Left kidney (tissue), 1 donor: ENCODE measurements at regions not wholly inside any gene's neighbourhood (a gene's known extent, or its start where the extent isn't known, plus 50 kb on each side); places are given as distances from the start of the nearest gene placed in this dataset.
A peak's percentile ranks its signal among the peaks of the same experiment; 100 is the strongest.
"Not testable (repeated sequence)": the region's sequence is repeated elsewhere in the genome, so short reads cannot be mapped to it uniquely, and the experiment has no call there.

Experiments
- DNase-seq: peaks from one replicate; pipeline ENCODE4 v3.0.0-alpha.2; 2013

DNA sequence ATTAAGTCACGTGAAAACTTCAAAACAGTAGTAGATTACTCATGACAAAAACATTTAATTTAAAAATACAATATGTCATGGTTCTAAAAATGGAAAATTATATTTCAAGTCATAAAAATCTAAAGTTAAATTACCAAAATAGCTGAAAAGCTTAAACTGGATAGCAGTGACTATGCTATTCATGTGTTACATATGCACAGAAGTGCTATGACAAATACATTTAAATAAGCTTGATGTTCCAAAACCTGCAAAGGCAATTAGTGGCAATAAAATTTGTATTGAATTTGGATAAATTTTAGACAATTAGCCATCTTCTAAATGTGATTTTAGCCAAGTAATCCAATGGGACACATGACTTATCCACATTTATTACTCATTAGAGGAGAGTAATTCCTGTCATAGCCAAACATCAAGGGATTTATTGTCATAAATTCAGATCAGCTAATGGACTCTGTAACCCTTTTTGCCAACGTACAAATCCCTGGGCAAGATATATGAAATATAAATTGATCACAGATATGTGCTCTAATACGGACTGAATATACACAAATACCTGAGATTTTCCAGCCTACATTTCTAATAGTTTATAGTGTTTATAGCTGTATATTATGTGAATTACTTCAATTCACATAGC lies 419.4 kb downstream of the ISL1 start:
- no peak for DNase-seq

DNA sequence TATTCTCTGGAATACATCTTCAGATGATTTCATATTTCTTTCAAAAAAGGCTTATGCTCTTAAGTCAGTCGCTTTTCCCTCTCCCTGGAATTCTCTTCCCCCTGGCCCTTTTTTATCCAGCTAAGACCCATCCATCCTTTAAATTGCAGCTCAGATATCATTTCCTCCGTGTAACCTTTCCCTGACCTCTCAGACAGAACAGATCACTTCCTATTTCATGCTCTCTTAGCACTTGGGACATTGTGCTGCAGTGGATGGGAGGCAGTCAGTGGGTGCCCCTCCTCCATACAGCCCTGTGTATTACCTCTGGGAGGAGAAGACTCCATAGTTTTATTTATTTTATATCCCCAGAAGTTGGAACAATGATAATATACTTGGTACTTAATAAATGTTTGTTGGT lies 423.4 kb downstream of the ISL1 start:
- DNase-seq: peak; percentile 19

DNA sequence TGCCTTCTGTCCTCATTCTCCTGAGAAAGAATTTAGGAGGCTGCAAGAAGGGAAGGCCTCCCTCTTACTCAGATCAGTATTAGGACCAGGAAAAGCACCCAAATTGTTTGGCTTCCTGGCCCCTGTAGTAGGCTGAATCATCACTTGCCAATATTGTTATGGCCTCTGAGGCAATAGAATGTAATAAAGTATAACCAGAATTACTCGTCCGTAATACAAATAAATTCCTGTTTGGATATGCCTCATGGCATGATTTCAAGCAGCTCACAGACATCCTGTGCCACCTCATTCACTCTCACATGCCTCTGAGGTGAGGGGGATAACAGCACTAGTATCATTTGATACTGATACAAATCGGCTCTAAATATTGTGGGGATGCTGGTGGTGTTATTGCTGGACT lies 427.3 kb downstream of the ISL1 start:
- DNase-seq: no peak

DNA sequence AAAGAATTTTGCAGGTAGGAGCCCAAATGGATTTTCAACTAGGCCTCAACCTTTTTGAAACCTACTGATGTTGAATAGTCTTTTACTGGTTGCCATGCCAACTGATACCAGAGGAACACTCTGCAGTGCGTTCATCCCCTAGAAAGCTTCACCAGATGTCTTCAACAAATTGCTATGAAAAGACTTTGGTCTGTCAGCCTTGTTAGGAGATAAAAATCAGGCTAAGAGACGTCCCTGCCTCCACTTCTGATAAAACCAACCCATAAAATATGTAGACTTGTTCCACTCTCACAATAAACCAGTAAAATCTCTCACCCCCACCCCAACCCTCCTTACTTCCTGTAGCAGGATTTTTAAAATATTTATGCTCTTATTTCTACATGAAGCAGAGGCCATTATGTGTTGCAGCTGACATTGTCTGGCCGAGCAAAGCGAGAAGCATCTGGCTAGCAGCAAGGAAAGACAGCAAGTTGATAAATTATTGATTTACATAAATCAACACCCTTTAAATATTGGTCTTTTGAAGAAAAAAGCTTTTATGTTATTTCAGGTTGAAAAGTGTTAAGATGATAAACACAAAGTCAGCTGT lies 428.7 kb downstream of the ISL1 start:
- no peak for DNase-seq

DNA sequence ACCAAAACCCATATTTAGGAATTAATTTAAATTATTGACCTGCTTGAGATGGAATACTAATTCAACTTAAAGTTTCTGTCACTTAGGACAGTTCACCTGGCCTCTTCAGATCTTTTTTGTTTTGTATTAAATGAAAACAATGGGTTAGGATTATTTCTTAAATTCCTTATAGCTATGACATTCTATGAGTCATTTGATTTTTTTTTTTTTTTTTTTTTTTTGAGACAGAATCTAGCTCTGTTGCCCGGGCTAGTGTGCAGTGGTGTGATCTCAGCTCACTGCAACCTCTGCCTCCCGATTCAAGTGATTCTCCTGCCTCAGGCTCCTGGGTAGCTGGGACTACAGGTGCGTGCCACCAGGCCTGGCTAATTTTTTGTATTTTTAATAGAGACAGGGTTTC lies 431.6 kb downstream of the ISL1 start:
- not testable (repeated sequence) for DNase-seq

DNA sequence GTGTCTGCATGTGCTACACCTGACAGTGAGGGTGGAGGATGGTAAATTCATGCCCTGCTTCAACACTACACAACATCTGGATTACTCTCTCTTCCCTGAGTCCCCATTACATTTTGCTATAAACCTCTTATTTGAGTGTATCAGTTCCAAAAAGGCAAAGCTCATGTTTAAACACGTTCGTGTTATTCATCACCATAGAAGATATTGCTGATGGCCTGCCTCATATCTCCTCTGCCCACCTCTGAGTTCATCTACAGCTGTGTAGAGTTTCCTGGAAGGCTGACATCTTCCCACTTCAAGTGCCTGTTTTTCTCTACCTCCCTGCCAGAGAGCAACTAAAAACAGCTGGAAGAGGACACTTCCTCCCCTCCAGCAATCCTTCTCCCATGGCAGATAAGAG lies 433.2 kb downstream of the ISL1 start:
- no peak for DNase-seq

DNA sequence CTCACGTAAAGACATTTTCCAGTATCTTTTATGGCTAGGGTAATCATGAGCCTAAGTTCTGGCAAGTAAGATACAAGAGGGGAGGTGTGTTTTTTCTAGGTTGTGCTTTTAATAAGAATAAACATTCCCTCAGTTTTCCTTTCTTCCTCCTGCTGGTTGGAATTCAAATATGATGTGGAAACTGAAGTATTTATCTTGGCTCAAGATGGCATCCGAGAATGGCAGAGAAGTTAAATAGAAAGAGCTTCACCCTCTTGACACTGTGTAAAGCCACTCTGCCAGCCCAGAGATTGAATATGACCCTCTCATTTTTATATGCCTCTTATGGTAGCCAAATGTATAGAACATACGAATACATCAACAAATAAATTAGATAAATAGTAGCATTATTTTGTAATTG lies 438.4 kb downstream of the ISL1 start:
- DNase-seq: no peak

DNA sequence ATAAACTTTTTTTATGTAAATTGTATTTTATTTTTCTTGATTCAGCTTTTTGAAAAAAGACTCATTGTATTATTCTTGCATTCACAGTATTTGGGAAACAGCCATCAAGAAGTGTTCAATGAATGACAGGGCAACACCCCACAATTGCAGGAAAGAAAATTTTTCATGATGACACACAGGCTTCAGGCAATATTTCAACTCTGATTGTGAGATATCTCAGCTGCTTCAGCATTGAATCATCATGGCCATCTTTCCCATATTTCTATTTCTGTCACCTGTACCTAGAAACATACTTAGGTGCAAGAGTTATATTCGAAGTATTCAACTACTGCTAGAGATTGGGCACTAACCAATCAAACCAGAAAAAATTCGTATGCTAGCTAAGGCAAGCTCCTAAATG lies 446.0 kb downstream of the ISL1 start:
- no peak for DNase-seq

DNA sequence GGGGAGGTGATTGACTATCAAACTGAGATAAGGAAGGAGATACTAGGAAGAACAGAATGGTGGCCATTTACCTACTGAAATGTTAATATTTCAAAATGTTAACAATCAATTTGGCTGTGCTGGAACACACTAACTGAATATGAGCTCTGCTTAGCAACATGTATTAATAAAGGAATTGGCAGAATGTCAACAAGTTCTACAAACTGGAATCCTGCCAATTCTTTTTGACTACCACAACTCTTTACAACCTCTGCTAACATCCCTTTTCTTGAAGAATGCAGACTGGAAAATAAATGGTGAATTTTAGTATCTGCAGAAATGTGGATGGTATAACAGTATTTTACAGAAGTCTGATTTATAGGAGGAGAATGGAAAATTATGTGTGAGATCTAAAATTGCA lies 446.4 kb downstream of the ISL1 start:
- DNase-seq: no peak

DNA sequence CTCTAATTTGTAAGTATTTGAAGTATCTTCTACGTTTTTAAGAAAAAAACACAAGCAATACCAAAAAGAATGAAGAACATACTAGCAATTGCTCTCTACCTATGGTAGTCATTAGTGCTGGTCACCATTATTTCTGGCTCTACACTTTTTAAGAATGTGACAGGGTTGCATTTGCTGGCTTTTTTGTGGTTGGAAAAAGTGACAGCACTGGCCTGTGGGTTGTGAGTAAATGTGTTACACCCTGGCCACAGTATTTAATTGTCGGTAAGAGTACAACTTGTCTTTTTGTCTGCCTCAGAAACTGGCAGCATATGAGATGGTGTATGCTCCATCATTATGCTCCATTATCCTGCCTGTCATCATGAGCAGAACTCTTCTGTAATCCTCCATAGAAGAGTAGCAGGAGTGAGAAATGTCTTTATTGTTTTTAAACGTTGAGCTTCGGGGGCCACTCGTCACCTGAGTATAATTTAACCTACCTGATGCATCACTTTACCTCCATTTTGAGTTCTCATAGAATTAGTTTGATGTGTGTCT lies 449.8 kb downstream of the ISL1 start:
- DNase-seq: no peak

DNA sequence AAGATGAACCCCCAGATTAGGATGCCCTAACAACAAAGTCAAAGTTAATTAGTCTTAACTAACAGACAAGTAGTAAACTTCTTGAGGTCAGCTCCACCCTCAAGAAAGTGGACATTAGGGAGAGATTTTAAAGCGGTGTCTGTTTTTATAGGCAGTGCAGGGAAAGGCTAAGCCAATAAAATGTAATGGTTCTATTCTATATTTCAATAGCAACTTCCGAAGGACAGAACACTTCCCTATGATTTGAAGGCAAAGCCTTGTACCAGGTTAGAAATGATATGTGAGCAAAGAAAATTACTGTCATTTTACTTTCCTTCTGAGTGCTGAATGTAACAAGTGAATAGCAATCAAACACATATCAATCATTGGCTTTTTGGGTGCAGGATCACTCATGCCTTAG lies 455.2 kb downstream of the ISL1 start:
- DNase-seq: no peak

DNA sequence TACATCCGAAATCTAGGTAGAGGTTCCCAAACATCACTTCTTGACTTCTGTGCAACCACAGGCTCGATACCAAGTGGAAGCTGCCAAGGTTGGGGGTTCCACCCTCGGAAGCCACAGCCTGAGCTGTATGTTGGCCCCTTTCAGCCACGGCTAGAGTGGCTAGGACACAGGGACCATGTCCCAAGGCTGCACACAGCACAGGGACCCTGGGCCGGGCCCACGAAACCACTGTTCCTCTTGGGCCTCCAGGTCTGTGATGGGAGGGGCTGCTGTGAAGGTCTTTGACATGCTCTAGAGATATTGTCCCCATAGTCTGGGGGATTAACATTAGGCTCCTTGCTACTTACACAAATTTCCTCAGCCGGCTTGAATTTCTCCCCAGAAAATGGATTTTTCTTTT lies 460.6 kb downstream of the ISL1 start:
- DNase-seq: no peak

DNA sequence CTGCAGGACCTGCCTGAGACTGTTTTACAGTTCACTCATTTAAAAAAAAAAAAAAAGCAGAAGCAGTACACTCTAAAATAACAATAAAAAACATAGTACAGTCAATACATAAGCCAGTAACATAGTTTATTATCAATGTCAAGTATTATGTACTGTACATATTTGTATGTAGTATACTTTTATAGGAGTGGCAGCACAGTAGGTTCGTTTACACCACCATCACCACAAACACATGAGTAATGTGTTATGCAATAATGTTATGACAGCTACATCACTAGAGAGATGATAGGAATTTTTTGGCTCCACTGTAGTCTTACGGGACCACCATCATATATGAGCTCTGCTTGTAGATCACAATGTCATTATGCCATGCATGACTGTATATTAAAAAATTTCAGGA lies 462.8 kb downstream of the ISL1 start:
- DNase-seq: no peak

DNA sequence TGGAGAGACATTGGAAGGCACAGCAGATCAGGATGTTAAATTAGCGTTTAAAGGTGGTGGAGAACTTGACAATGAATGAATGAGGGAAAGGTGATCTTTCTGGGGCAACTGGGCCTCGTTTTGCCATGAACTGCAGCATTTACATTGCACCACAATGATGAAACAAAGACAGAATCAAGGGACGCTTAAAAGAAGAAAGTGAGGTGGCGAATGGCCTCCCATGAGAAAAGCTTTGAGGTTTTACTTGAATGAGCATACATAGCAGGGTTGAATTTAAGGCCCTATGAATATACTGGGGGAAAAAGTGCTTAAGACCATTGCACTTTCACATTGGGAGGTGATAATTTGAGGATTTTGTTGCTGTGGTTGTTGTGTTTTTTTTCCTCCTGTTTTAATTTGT lies 476.4 kb downstream of the ISL1 start:
- DNase-seq: no peak

DNA sequence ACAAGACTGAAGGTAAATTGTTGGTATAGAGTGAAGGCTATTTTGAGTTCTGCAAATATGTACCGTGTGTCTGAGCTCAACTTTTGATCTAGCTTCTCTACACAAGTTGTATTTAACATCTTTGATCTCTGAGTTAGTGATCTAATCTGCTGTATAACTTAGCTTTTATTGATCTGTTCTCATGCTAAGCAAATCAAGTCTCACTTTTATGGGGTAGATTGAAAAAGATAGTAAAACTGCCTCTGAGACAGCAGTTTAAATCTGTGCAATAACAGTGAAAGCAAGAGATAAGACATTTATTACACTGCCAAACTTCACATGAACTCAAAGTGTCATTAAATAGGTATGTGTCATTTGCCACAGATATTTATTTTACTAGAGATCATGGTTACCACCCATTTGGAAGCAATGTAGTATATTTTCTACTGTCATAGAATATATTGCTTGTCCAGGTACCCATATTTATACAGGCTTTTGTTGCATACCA lies 477.3 kb downstream of the ISL1 start:
- no peak for DNase-seq

DNA sequence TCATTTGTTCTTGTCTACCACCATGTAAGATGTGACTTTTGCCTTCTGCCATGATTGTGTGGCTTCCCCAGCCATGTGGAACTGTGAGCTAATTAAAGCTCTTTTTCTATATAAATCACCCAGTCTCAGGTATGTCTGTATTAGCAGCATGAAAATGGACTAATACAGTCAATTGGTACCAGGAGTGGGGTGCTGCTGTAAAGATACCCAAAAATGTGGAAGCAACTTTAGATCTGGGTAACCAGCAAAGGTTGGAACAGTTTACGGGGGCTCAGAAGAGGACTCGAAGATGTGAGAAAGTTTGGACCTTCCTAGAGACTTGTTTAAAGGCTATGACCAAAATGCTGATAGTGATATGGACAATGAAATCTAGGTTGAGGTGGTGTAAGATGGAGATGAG lies 488.9 kb downstream of the ISL1 start:
- DNase-seq: no peak

DNA sequence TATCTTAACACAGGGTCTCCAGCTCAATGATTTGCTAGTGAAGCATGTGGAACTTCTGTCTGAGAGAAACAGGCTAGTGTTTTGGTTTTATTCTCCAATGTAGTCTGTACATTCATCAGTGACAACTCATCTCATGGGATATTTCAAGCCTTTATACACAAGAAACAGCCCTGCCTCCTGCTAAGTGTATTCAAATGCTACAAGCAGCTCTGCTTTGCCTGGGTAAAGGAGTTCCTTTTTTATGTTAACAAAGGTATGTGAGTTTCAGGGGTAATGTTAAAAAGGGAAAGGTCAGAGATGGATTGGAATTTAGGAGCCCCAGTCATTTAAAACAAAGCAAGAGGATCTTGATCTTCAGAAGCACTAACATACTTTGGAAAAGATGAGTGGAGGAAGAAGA lies 498.7 kb downstream of the ISL1 start:
- no peak for DNase-seq

DNA sequence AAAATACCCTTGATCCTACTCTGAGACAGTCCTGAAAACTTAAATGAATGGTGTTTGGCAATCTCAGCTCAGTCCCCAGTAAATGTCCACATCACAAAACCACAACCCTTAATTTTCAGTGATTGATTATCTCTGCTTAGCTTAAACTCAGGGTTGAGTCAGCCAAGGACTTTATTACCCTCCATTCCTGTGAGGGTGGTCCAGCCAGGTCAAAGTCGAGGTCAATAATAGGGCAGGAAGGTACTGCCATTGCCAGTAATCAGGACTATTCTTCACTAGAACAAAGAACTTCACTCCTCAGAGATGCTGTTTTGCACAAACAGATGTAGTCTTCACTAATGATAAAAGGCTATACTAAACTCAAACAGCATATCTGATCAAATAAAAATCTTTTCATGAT lies 499.4 kb downstream of the ISL1 start:
- no peak for DNase-seq

DNA sequence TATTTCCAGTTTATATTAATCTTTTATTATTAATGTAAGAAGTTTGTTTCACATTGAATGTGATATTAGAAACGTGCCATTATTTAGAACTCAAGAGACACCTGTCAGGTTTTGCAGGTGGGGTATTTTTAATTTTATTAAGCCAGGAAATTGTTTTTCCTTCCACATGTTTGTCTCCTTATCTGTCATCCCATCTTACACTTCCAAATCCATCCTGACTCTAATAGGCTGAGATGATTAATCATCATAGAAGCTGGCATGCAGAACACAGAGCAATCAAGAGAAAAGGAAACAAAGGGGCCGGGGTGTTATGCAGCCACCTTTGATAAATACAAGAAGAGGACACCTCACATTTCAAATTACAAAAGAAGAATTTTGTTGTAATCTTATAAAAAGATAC lies 506.5 kb downstream of the ISL1 start:
- DNase-seq: no peak

DNA sequence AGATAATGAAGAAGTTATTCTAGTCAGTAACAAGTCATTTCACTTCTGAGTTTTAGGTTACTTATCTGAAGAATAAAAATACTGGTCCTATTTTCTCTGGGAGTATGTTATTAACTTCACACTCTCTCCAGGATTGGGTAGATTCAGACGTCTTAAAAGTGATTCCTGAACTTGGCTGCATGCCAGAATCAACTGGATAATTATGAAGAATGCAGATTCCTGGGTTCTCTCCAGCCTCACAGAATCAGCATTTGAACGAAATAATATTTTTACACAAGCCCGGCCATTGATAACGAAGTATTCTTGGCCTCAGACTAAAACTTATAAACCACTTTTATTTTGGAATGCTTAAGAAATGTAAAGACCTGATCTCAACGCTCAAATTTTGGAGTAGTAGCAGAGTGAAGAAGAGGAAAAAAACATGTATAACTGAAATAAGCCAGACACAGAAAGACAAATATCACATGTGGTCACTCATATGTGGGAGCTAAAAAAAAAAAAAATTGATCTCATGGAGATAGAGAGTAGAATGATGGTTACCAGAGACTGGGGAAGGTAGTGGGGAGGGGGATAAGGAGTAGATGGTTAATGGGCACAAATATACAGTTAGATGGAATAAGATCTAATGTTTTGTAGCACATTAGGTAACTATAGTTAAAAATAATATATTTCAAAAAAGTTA lies 507.3 kb downstream of the ISL1 start:
- no peak for DNase-seq

DNA sequence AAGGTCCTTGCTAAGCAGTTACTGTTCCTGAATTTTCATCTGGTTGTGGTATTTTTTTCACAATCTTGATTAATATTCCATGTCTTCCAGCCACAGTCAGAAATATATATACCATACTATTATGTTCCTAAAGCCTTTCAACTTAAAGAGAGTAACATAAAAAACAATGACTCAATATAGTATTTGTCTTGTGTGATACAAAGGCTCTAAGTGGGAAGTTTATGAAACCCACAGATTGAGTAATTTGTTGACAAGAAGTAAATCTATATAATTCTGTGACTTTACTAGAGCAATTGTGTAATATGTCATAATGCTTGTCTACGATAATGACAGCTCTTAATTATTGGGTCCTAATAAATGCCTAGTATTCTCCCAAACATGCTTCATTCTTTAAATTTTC lies 509.4 kb downstream of the ISL1 start:
- DNase-seq: no peak

DNA sequence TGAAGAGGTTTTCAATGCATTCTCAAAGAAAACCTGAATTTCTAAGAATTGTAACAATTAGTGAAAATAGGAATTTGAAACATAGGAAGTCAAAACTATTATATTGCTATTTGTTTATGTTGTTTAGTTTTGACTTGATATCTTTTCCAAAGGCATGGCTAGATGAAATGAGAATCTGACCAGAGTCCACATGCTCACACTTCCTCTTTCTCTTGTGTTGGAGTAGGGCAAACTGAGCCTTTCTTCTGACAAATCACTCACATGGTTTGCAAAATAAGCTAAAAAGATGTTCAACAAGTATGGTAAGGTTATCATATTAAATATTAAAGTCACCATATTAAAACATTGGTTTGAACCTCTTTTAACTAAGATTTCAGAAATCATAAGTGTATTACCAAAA lies 512.6 kb downstream of the ISL1 start:
- DNase-seq: no peak

DNA sequence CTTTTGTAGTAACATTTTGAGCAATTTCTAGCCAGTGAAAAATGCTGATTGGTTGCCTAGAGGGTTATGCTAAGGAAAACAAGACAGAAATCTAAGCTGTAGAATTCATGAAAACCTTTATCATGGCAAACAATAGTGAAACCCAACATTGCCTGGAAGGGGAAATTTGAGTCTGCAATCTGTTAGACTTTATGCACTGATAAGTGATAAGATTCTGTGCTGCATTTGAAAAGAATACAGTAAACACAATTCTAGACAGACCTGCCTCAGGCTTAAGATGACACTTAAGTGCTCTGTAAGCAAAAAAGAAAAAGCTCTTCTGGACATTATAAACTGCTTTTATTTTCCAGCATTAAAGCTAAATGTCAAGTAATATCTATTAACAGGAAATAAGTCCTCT lies 519.3 kb downstream of the ISL1 start:
- no peak for DNase-seq

DNA sequence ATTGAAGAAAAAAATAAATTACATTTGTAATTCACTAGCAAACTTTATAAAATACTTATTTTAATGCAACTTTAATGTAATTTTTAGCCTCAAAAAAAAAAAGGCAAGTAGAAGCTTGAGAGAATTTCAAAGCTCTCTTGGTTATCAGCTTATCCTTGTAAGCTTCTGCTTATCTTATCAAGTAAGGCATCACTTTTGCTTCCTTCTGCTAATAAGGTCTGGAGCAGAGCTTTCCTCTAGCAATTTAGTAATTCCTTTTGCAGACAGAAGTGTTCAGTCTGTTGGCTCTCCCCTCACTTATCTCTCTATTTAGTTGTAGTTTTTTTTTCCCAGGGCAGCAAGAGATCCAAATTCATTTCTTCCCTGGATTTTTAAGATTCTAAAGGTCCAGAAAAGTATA lies 525.0 kb downstream of the ISL1 start:
- DNase-seq: no peak
